ENCODE measurements at regions not wholly inside any gene's neighbourhood (a gene's known extent, or its start where the extent isn't known, plus 50 kb on each side); places are given as distances from the start of the nearest gene placed in this dataset.
"Not testable (repeated sequence)": the region's sequence is repeated elsewhere in the genome, so short reads cannot be mapped to it uniquely, and the experiment has no call there.

GRCh38 chr4:91754716-91755115, 549.0 kb upstream of the GRID2 start:
- TF ChIP-seq POLR2A (IDR thresholded peaks at IDR 0.05), result no peak
- no peaks in the 10 kb centered on the region for H3K9me3 ChIP-seq
- H3K36me3 ChIP-seq (replicated peaks in 1 of 2; ENCODE audit: insufficient read depth in 1 of 2, low read depth in 2 of 2), result no peaks in the 10 kb centered on the region
- 91 to 93% methylated on average over 2 of the region's 2 CpGs for WGBS, 2 donors
- DNase-seq (no peak), ATAC-seq (no peak)
- H3K27ac ChIP-seq, result no peak overlapping the region
- H3K4me3 ChIP-seq, result no peak overlapping the region
- intact Hi-C loops (cut with DNase I), result no loop called here
- H3K4me1 ChIP-seq, result no peaks in the 10 kb centered on the region
- H3K27me3 ChIP-seq, result no peaks in the 10 kb centered on the region

- Histone ChIP-seq H3K4me3 (no peak overlapping the region), H3K27ac (no peak overlapping the region), H3K27me3 (no peaks in the 10 kb centered on the region), H3K36me3 (replicated peaks in 1 of 2; ENCODE audit: insufficient read depth in 1 of 2, low read depth in 2 of 2) (no peaks in the 10 kb centered on the region), H3K4me1 (no peaks in the 10 kb centered on the region), H3K9me3 (no peaks in the 10 kb centered on the region)
- no peak for TF ChIP-seq POLR2A (IDR thresholded peaks at IDR 0.05)
- TF ChIP-seq CTCF (IDR thresholded peaks at IDR 0.05), result no peak
- intact Hi-C loops (cut with DNase I), result no loop called here
- DNase-seq (no peak), ATAC-seq (no peak)
- 70 to 72% methylated on average over 1 of the region's 1 CpG for WGBS, 2 donors
Measured at GRCh38 chr4:91758487-91758886, 545.3 kb upstream of the GRID2 start.

- Histone ChIP-seq H3K27ac (no peak overlapping the region), H3K36me3 (replicated peaks in 1 of 2; ENCODE audit: insufficient read depth in 1 of 2, low read depth in 2 of 2) (no peaks in the 10 kb centered on the region), H3K27me3 (no peaks in the 10 kb centered on the region), H3K4me1 (no peaks in the 10 kb centered on the region), H3K4me3 (no peak overlapping the region), H3K9me3 (no peaks in the 10 kb centered on the region)
- TF ChIP-seq POLR2A (IDR thresholded peaks at IDR 0.05), result no peak
- no peak for TF ChIP-seq CTCF (IDR thresholded peaks at IDR 0.05)
- 62 to 64% methylated on average over 1 of the region's 1 CpG for WGBS, 2 donors
- DNase-seq (no peak), ATAC-seq (no peak)
- intact Hi-C loops (cut with DNase I), result no loop called here
Measured at GRCh38 chr4:91764085-91764484, 539.7 kb upstream of the GRID2 start.

- TF ChIP-seq CTCF (IDR thresholded peaks at IDR 0.05), result no peak
- no peak for TF ChIP-seq POLR2A (IDR thresholded peaks at IDR 0.05)
- H3K9me3 ChIP-seq, result no peaks in the 10 kb centered on the region
- H3K27ac ChIP-seq, result no peak overlapping the region
- no peaks in the 10 kb centered on the region for H3K36me3 ChIP-seq (replicated peaks in 1 of 2; ENCODE audit: insufficient read depth in 1 of 2, low read depth in 2 of 2)
- H3K4me3 ChIP-seq, result no peak overlapping the region
- H3K27me3 ChIP-seq, result no peaks in the 10 kb centered on the region
- DNase-seq, result no peak
- H3K4me1 ChIP-seq, result no peaks in the 10 kb centered on the region
- no peak for ATAC-seq
- 73 to 95% methylated on average over 1 of the region's 1 CpG for WGBS, 2 donors
- intact Hi-C loops (cut with DNase I), result no loop called here
Measured at GRCh38 chr4:91769912-91770311, 533.9 kb upstream of the GRID2 start.

- H3K4me1 ChIP-seq; H3K36me3 ChIP-seq (replicated peaks in 1 of 2; ENCODE audit: insufficient read depth in 1 of 2, low read depth in 2 of 2); H3K27me3 ChIP-seq; H3K9me3 ChIP-seq; intact Hi-C loops (cut with DNase I); H3K27ac ChIP-seq; ATAC-seq: not testable (repeated sequence)
- WGBS, 2 donors, result 24 to 29% methylated on average over 24 to 26 of the region's 28 CpGs
- peak in 1 of 4 donors; percentile 13 for DNase-seq
- peak overlapping the region in 1 of 2 donors; percentile 5 for H3K4me3 ChIP-seq
Measured at GRCh38 chr4:91791631-91792030, 512.1 kb upstream of the GRID2 start.

- TF ChIP-seq POLR2A (IDR thresholded peaks at IDR 0.05) (no peak), CTCF (IDR thresholded peaks at IDR 0.05) (no peak)
- ATAC-seq (no peak), DNase-seq (no peak)
- no peak overlapping the region for H3K4me3 ChIP-seq
- H3K27ac ChIP-seq, result no peak overlapping the region
- H3K27me3 ChIP-seq, result no peaks in the 10 kb centered on the region
- no peaks in the 10 kb centered on the region for H3K9me3 ChIP-seq
- WGBS, 2 donors, result 90 to 92% methylated on average over 1 of the region's 1 CpG
- H3K36me3 ChIP-seq (replicated peaks in 1 of 2; ENCODE audit: insufficient read depth in 1 of 2, low read depth in 2 of 2), result no peaks in the 10 kb centered on the region
- no peaks in the 10 kb centered on the region for H3K4me1 ChIP-seq
- intact Hi-C loops (cut with DNase I), result no loop called here
Measured at GRCh38 chr4:91795947-91796346, 507.8 kb upstream of the GRID2 start.

Data from body of pancreas (tissue), 4 donors.